ENCODE measurements at regions not wholly inside any gene's neighbourhood (a gene's known extent, or its start where the extent isn't known, plus 50 kb on each side); places are given as distances from the start of the nearest gene placed in this dataset.
"Not testable (repeated sequence)": the region's sequence is repeated elsewhere in the genome, so short reads cannot be mapped to it uniquely, and the experiment has no call there.

GRCh38 chr3:182523424-182523823 is 269.9 kb upstream of the ATP11B start:
- not testable (repeated sequence) for FAIRE-seq; DNase-seq (ENCODE audit: insufficient read length, low spot score)

DNA sequence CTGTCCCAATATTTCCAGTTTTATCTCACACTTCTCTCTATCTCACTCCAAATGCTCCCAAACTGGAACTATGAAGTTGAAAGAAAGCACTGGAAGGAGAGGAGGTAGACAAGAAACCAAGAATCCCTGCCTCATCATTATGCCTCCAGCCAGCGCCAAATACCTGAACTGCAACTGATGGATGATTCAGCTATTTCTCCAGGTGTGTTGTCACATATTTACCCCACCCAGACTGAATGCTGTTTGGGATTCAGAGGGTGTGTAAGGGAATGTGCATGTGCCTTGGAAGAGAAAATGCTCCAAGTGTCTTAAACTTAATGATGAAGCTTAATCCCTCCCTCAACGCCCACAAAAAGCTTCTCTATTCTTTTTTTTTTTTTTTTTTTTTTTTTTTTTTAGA is 269.5 kb upstream of the ATP11B start:
- FAIRE-seq (no peak), DNase-seq (ENCODE audit: insufficient read length, low spot score) (no peak)

DNA sequence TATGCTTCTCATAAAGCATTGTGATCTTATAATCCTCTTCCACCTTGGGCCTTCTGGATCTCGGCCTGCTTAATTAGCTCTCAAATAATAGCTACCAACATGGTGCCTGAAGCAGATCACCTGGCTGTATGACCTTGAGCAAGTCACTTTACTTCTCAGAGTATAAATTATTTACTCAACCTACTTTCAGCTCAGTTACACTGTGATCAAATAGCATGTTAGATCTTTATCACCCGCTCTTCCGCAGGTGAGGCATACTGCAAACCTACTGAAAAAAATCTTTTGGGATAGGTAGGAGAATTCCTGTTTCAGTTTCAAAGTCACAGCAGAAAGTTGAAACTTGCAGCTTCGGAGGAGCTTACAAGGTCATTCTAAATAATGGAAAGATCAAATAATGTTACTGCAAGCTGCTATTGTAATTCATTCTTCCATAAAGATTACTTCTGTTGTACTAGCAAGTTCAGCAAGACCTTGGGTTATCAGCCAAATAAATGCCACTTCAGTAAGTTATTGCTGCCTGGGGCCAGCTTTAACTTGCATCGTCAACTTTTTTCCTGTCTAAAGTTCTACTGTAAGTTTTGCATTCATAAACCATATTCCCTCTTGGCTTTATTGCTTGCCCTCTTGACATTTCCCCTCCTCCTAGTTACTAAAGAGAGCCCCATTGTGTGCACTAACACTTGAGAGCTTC is 268.4 kb upstream of the ATP11B start:
- no peak for FAIRE-seq
- no peak for DNase-seq (ENCODE audit: insufficient read length, low spot score)

- FAIRE-seq (no peak), DNase-seq (ENCODE audit: insufficient read length, low spot score) (no peak)
Observed at GRCh38 chr3:182525766-182526374, 267.4 kb upstream of the ATP11B start.

GRCh38 chr3:182527745-182528144 is 265.6 kb upstream of the ATP11B start:
- FAIRE-seq (no peak), DNase-seq (ENCODE audit: insufficient read length, low spot score) (no peak)

DNA sequence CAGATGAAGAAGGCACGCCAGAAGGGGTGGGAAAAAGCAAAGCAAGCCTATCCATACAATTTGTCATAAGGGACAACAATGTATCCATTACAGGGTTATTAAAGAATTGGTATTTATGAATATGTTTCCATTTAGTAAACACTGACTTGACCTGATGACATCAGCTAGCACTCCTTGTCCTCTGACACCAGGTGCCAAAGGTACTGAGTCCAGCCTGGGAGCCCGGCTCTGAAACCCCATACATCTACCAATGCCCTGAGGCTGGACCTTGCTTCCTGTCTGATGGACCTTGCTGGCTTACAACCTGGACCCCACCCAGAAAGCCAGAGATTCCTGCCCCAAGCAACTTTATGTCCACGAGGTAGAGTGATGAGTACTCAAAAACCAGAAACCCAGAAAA is 263.0 kb upstream of the ATP11B start:
- no peak for FAIRE-seq

DNA sequence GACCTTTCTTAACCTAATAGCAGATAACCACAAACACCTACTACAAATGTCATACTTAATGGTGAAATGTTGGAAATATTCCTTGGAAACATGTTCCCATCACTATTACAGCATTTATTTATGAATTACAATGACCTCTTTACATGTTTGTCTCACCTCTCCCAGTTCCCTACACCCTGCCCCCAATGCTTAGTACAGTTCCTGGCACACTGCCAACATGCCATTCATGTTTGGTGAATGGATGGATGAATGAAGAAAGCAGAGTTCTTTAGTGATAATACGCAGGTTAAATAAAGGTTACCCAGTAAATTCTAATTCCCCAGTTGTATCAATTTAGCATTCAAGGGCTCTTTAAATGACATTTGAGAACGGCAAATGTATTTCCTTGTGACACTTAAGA is 259.9 kb upstream of the ATP11B start:
- FAIRE-seq, result no peak
- DNase-seq (ENCODE audit: insufficient read length, low spot score), result no peak

More for the DNA sequence above, 263.0 kb upstream of the ATP11B start:
- no peak for DNase-seq (ENCODE audit: insufficient read length, low spot score)

- DNase-seq (ENCODE audit: insufficient read length, low spot score), result no peak
Observed at GRCh38 chr3:182544542-182544941, 248.8 kb upstream of the ATP11B start.

GRCh38 chr3:182562274-182562673 is 231.0 kb upstream of the ATP11B start:
- no peak for FAIRE-seq
- no peak for DNase-seq (ENCODE audit: insufficient read length, low spot score)

More at GRCh38 chr3:182544542-182544941, 248.8 kb upstream of the ATP11B start:
- no peak for FAIRE-seq

DNA sequence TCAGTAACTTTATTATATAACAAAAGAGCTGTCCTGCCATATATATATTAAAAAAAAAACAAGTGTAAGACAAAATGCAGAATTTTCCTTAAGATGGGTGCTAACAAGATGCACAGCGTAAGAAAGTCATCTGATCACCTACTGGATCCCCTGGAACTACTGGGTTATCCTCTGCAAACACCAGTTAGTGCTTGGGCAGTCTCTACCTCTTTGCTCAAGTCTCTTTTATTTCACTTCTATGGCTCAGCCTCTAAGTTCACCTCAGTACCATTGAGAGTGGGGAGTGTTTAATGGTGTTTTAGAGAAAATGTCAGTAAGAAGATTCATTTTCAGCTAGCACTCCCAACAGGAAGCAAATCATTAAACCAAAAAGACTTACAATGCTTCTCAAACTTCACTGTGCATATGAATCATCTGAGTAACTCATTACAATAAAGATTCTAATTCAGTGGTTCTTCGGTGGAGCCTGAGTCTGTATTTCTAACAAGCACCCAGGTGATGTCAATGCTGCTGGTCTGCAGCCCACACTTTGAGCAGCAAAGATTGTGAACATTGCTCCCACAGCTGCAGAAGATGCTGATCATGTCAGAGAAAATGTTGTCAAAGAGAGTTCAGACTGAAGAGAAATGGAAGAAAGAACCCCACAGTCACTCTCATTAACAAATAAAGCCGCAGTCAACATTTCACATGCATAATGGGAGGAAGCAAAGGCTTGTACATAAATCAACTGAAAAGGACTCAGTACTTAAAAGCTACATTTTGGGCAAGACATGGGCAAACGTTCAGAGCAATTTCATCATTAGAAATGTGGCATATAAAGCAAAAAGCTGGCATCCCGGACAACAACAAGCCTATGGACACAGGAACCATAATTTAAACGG is 227.1 kb upstream of the ATP11B start:
- no peak for FAIRE-seq
- no peak for DNase-seq (ENCODE audit: insufficient read length, low spot score)

DNA sequence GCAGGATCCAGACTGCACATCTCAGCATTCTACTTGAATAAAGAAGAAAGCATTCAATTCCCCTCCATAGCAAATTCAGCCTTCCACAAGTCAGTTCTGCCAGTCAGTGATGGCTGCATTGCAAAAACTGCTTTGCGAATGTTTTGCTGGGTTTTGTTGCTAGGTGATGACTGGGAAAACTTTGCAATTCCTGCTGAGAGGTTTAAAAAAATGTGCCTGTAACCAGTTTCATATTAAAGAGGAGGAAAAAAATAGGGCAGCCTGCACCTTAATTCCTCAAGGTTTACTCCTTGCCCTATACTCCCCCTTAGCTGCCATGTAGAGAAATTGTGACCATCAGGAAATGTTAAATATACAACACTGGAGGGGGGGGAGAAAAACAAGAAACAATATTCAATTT is 225.6 kb upstream of the ATP11B start:
- FAIRE-seq, result no peak
- DNase-seq (ENCODE audit: insufficient read length, low spot score), result no peak

DNA sequence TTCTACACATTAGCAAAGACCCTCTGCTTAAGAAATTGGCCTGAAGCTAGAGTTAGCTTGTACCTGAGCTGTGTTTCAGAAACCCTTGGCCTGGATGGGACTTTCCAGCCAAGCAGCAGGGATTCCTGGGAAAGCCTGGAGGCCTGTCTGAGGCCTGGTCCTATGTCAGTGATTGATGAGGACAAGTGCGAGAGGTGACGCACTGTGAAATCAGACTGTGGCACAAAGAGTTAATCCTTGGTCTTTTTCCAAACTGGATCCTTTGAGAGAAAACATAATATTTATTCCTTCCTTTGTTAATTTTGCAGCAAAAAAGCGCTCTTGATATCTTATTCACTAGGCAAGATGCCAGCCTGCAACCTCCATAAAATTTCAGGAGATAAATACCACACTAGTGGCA is 225.0 kb upstream of the ATP11B start:
- no peak for FAIRE-seq
- DNase-seq (ENCODE audit: insufficient read length, low spot score), result no peak

GRCh38 chr3:182568876-182569275 is 224.4 kb upstream of the ATP11B start:
- FAIRE-seq (no peak), DNase-seq (ENCODE audit: insufficient read length, low spot score) (no peak)

GRCh38 chr3:182570946-182571594 is 222.2 kb upstream of the ATP11B start:
- DNase-seq (ENCODE audit: insufficient read length, low spot score) (no peak), FAIRE-seq (no peak)

GRCh38 chr3:182575941-182576340 is 217.4 kb upstream of the ATP11B start:
- FAIRE-seq (no peak), DNase-seq (ENCODE audit: insufficient read length, low spot score) (no peak)

DNA sequence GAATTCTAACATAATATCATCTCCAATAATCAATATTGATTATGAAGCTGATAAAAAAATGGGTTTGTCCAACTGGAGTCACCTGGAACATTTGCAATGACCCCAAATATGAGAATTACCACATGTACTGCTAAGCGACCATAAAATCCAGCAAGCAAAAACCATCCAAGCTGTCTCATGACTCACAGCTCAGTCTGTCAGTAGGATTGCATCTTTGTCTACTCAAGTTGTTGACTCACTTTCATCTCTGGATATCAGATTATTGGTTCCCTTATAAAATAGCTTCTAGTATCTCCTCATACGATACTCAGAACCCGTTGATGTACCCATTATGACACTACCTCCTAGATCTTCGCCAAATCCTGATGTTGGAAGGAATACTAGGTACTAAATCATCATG is 209.8 kb upstream of the ATP11B start:
- FAIRE-seq (no peak), DNase-seq (ENCODE audit: insufficient read length, low spot score) (no peak)

GRCh38 chr3:182585532-182586150 is 207.7 kb upstream of the ATP11B start:
- no peak for FAIRE-seq

DNA sequence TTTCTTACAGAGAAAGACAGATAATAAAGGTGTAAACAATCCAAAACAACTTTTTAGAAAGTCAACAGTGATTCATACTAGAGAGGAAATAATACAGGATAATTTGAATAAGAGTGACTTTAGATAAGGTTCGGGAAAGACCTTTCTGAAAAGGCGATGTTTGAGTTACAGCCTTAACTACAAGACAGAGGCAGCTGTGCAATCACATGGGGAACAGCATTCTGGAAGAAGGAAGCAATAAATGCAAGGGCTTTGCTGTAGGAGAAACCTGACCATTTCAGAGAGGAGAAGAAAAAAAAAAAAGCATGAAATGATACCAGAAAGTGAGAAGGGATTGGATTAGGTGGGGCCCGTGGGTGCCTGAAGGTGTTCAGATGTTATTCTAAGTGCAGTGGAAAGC is 200.6 kb upstream of the ATP11B start:
- DNase-seq (ENCODE audit: insufficient read length, low spot score) (no peak), FAIRE-seq (no peak)

More at GRCh38 chr3:182585532-182586150, 207.7 kb upstream of the ATP11B start:
- no peak for DNase-seq (ENCODE audit: insufficient read length, low spot score)

DNA sequence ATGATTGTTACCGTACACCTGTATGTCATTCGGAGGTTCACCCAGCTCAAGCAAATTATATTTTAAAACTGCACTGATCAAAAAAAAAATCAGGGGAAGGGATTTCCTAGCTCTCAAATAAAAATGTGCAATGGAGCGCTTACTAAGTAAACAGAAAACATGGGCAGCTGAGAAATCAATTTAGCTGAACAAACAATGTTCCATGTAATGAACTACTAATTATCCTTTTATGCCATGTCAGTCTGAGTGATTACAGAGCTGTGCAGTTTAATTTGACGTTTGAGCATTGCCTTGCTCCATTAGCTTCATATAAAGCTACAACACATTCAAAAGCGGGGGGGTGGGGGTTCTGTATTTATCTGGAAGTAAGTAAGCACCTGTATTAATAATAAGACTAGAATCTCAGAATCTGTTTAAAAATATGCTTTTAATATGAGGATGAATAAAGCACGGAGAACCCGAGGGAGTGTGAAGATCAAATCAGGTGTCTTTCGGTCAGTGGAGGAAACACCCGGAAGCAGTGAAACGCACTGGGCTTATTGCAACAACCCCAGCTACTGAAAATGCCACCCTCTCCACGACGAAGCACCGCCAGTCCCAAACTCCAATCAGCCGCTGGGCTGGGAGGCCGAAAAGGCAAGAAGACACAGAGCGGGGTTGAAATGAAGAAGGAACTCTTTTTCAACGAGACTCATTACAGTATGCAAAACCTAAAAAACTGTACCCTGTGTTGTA is 196.5 kb upstream of the ATP11B start:
- FAIRE-seq (no peak), DNase-seq (ENCODE audit: insufficient read length, low spot score) (no peak)

- no peak for DNase-seq (ENCODE audit: insufficient read length, low spot score)
- no peak for FAIRE-seq
Observed at GRCh38 chr3:182597621-182598041, 195.7 kb upstream of the ATP11B start.
